DOHH2 (cell line): ENCODE measurements at regions not wholly inside any gene's neighbourhood (a gene's known extent, or its start where the extent isn't known, plus 50 kb on each side); places are given as distances from the start of the nearest gene placed in this dataset.

Experiments
- CTCF ChIP-seq: fragments of 200-600 bp; sonication (generic); IDR thresholded peaks from one replicate; pipeline ENCODE4 v1.5.1; 2014; ENCODE audit warnings: antibody characterized with exemption, mild to moderate bottlenecking, low read depth, low read length; ENCODE audit not compliant: poor library complexity, severe bottlenecking
- EZH2phosphoT487 ChIP-seq: fragments of 200-600 bp; sonication (generic); IDR thresholded peaks from 2 replicates; pipeline ENCODE4 v1.6.1; 2017; ENCODE audit warnings: borderline replicate concordance, mild to moderate bottlenecking, antibody characterized with exemption, low read length, moderate library complexity, mixed read lengths

DNA sequence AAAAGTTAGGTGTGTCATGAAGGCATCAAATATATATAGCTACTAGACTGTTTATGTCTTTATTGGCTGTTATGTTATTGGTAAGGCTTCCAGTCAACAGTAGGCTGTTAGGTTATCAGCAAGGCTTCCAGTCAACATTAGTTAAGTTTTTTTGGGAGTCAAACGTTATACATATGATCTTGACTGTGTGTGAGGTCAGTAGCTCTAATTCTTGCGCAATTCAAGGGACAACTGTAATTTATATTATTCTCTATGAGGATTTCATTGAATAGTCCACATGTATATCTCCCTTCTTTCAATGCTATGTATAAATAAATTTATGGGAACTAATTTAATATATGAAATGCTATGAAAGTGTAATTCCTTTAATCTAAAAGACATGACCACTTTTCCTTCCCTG lies 757.5 kb upstream of the TMEFF2 start:
- TF ChIP-seq CTCF: no peak
- no peak for TF ChIP-seq EZH2phosphoT487
